ENCODE measurements at regions not wholly inside any gene's neighbourhood (a gene's known extent, or its start where the extent isn't known, plus 50 kb on each side); places are given as distances from the start of the nearest gene placed in this dataset.
A peak's percentile ranks its signal among the peaks of the same experiment; 100 is the strongest.

GRCh38 chr6:4351520-4352321, 216.3 kb upstream of the ECI2 start:
- TF ChIP-seq, protein P1, sequence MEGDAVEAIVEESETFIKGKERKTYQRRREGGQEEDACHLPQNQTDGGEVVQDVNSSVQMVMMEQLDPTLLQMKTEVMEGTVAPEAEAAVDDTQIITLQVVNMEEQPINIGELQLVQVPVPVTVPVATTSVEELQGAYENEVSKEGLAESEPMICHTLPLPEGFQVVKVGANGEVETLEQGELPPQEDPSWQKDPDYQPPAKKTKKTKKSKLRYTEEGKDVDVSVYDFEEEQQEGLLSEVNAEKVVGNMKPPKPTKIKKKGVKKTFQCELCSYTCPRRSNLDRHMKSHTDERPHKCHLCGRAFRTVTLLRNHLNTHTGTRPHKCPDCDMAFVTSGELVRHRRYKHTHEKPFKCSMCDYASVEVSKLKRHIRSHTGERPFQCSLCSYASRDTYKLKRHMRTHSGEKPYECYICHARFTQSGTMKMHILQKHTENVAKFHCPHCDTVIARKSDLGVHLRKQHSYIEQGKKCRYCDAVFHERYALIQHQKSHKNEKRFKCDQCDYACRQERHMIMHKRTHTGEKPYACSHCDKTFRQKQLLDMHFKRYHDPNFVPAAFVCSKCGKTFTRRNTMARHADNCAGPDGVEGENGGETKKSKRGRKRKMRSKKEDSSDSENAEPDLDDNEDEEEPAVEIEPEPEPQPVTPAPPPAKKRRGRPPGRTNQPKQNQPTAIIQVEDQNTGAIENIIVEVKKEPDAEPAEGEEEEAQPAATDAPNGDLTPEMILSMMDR (conservative IDR thresholded peaks at IDR 0.05; ENCODE audit: low read depth, low read length): peak; percentile 29; the same call in 1 of the 2 replicates
- TF ChIP-seq EZH2 (IDR thresholded peaks at IDR 0.05; ENCODE audit: low read length, unreplicated experiment): no peak
- TF ChIP-seq EZH2phosphoT487 (IDR thresholded peaks at IDR 0.05; ENCODE audit: borderline replicate concordance, low read length): no peak
